C4-2B (cell line): ENCODE measurements at regions not wholly inside any gene's neighbourhood (a gene's known extent, or its start where the extent isn't known, plus 50 kb on each side); places are given as distances from the start of the nearest gene placed in this dataset.

ENCODE experiments used
- H3K27ac ChIP-seq: fragments of 450-650 bp; 2 replicates; pipeline ENCODE4 v1.5.1; 2017
- ZFX ChIP-seq: fragments of 450-650 bp; IDR thresholded peaks from 2 replicates; pipeline ENCODE4 v1.6.1; 2017
- TF ChIP-seq, protein P1 (sequence below): fragments of 450-650 bp; conservative IDR thresholded peaks from 2 replicates; pipeline ENCODE4 v1.5.1; 2017; ENCODE audit warnings: mild to moderate bottlenecking

DNA sequence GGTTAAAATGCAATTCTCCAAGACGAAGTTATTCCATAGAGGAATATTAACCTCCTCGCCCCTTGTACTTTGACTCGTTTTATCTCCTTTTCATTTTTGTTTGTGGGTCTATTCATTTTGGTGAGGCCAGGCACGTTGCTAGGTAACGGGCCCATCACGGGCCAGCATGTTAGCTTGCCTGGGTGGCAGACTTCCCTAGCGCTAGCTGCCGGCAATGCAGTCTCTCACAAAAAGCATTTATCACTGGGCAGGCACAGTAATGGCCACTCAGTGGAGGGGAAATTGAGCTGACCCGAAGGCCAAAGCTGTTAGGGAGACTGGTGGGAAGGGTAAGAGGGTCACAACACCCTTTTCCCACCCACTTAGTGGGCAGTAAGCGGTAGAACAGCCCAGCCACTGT lies 234.4 kb upstream of the FOXD3 start:
- no peak for TF ChIP-seq ZFX
- TF ChIP-seq, protein P1, sequence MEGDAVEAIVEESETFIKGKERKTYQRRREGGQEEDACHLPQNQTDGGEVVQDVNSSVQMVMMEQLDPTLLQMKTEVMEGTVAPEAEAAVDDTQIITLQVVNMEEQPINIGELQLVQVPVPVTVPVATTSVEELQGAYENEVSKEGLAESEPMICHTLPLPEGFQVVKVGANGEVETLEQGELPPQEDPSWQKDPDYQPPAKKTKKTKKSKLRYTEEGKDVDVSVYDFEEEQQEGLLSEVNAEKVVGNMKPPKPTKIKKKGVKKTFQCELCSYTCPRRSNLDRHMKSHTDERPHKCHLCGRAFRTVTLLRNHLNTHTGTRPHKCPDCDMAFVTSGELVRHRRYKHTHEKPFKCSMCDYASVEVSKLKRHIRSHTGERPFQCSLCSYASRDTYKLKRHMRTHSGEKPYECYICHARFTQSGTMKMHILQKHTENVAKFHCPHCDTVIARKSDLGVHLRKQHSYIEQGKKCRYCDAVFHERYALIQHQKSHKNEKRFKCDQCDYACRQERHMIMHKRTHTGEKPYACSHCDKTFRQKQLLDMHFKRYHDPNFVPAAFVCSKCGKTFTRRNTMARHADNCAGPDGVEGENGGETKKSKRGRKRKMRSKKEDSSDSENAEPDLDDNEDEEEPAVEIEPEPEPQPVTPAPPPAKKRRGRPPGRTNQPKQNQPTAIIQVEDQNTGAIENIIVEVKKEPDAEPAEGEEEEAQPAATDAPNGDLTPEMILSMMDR = no peak; the same call in 1 of the 2 replicates
- no peak overlapping the region for H3K27ac ChIP-seq

DNA sequence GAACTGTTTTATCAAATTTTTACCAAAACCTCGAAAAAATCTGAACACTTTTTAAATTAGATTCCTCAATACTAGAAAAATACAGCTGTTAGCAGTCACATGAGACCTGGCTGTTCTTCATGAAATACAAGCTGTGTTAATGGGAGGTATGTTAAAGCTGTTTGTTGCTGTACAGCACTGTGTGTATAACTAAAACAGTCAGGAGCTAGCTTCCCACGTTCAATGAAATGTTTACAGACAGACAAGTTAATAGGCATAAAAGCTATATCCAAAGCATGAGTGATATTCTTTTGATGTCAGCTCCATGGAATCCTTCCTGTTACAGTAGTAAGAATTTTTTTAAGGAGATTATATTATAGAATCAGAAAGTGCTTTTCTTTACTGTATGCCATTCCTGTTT lies 223.2 kb upstream of the FOXD3 start:
- H3K27ac ChIP-seq = no peak overlapping the region
- no peak for TF ChIP-seq ZFX
- TF ChIP-seq, protein P1 = no peak

DNA sequence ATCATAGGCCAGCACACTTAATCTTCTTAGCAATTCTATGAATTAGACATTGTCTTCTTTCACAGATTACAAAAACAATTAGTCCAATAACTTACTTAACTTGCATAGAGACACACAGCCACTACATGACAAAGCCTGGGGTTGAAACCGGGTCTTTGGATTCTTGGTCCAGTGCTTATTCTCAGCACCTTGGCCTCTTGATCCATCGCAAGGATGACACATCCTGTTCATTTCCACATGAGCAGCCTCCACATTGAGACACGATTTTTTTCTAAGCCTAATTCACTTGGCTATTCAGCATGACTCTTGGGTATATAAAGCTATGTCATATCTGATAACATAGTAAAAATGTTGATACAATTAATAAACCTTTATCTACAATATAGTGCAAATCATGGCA lies 221.0 kb upstream of the FOXD3 start:
- TF ChIP-seq, protein P1 = no peak
- TF ChIP-seq ZFX = no peak
- no peak overlapping the region for H3K27ac ChIP-seq

DNA sequence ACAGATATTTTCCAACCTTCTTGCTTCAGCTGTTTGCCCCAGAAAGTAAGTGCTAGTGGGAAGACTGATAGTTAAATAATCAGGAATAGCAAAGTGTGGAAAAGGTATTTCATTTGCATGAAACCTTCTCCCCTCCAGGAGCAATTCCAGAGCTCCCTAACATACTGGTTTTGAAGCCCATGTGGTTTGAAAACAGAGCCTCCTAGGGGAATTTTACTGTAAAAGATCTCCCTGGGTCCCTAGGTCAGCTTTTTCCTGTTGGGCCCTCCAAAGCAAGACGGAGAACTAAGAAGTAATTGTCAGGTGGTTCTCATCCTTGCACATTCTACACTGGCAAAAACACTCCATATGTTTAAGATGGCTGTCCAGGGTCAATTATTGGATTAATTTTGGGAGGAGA lies 218.7 kb upstream of the FOXD3 start:
- H3K27ac ChIP-seq = no peak overlapping the region
- TF ChIP-seq, protein P1 = no peak
- TF ChIP-seq ZFX = no peak

DNA sequence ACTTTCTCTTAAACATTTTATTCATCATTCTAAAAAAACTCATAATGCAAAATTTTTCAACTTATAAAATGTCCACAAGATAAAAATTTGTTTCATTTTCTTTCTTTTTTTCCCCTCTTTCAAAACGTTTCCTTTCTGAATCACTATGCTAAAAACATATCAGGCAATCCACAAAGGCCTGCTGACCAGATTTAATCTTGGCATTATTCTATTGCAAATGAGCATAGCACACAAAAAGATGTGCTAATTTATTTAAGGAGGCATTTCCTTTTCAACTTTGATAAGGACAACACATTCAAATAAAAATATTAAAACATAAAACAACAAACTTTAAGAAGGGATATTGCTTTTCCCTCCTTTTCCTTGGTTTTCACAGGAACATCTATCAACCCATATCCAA lies 215.3 kb upstream of the FOXD3 start:
- no peak overlapping the region for H3K27ac ChIP-seq
- TF ChIP-seq, protein P1 = no peak
- no peak for TF ChIP-seq ZFX

DNA sequence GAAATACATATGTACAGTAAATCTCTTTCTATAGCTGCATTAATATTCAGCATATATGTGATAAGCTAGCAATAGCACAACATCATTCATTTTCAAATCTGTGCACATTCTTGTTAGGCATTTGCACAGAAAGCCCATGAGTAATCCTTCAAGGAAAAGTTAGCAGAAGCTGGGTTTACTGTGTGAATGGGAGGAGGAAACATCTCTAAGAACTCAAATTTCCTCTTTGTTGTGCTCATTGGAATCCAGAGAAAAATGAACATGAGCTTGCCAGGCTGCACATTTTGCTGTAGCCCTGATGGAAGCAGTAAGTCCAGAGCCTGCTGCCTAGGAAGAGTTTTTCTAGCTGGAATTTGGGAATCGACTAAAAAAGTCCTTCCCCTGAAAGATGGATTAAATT lies 214.2 kb upstream of the FOXD3 start:
- H3K27ac ChIP-seq = no peak overlapping the region
- TF ChIP-seq, protein P1 = no peak
- no peak for TF ChIP-seq ZFX

DNA sequence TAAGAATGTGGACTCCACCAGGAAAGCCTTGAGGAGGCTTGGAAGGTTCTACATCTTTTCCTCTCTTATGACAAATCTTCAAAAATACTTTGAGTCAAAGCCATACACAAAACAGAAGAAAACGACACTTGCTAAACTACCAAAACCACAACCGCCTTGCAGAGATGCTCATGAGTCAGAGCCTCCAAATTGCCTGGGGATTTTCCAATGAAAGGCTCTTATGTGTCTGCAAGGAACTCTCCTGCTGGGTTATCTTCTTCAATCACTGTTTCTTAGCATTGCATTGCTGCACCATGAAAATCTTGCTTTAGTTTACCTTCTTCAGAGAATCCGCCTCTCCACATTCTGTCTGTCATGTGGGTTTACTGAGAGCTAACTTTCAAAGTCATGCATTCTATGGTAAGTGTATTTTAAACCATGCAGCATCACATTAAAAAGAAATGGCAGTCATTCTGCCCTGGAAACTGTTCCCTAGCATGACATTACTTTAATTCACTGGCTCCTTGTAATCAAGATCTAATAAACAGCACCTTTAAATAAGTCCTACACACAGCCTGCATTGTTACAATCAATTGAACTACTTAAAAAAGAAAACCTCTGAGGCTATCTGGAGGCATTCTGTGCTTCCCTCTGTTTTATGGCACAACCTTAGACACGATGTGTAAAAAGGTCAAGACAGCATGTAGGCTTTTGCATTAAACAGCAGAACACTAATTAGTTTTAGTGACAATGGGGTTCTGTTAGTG lies 210.0 kb upstream of the FOXD3 start:
- TF ChIP-seq, protein P1 = no peak
- TF ChIP-seq ZFX = no peak
- H3K27ac ChIP-seq = no peak overlapping the region
